ENCODE measurements at regions not wholly inside any gene's neighbourhood (a gene's known extent, or its start where the extent isn't known, plus 50 kb on each side); places are given as distances from the start of the nearest gene placed in this dataset.

DNA sequence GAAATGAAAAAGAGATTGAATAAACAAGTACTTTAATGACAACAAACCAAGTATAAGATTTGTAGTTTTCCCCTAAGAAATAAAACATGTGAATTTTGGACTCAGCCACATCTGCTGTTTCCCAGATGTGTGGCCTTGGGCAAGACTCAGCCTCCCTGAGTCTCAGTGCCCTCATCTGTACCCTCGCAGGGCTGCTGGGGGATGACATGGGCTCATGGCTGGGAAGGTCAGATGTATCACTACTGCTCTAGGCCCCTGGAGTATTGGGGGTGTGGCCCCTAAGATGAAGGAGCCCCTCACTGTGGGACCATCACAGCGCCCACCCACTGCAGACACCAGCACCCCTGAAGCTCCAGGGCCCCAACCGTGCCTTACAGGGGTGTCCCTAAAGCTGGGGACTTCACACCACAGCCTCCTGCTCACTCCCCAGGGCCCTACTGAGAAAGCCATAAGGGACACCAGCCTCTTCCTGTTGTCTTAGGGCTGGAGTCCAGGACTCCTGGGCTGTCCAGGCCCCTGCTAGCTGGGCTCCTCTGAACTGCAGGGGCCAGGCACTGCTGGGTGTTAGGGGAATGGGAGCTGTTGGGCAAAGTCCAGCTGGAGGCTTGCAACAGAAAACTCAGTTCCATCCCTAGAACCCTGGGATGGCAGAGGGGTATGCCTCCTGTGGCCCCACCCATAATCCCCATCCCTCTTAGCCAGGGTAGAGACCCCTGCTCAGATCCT, 104.0 kb upstream of the WNT4 start:
- TF ChIP-seq EZH2 (IDR thresholded peaks at IDR 0.05; ENCODE audit: borderline replicate concordance, low read depth, low read length, severe bottlenecking): no peak
- TF ChIP-seq, protein P1, sequence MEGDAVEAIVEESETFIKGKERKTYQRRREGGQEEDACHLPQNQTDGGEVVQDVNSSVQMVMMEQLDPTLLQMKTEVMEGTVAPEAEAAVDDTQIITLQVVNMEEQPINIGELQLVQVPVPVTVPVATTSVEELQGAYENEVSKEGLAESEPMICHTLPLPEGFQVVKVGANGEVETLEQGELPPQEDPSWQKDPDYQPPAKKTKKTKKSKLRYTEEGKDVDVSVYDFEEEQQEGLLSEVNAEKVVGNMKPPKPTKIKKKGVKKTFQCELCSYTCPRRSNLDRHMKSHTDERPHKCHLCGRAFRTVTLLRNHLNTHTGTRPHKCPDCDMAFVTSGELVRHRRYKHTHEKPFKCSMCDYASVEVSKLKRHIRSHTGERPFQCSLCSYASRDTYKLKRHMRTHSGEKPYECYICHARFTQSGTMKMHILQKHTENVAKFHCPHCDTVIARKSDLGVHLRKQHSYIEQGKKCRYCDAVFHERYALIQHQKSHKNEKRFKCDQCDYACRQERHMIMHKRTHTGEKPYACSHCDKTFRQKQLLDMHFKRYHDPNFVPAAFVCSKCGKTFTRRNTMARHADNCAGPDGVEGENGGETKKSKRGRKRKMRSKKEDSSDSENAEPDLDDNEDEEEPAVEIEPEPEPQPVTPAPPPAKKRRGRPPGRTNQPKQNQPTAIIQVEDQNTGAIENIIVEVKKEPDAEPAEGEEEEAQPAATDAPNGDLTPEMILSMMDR (IDR thresholded peaks at IDR 0.05; ENCODE audit: borderline replicate concordance, extremely low read depth, low read length, poor library complexity, severe bottlenecking): no peak
